HG03520 (cell line): ENCODE measurements at regions not wholly inside any gene's neighbourhood (a gene's known extent, or its start where the extent isn't known, plus 50 kb on each side); places are given as distances from the start of the nearest gene placed in this dataset.
"Not testable (repeated sequence)": the region's sequence is repeated elsewhere in the genome, so short reads cannot be mapped to it uniquely, and the experiment has no call there.

Experiments used
- ATAC-seq: cut with Tn5 transposase; IDR thresholded peaks from one replicate; pipeline ENCODE4 v1.9.1; 2021; ENCODE audit warnings: mild to moderate bottlenecking, moderate library complexity; ENCODE audit not compliant: unreplicated experiment

DNA sequence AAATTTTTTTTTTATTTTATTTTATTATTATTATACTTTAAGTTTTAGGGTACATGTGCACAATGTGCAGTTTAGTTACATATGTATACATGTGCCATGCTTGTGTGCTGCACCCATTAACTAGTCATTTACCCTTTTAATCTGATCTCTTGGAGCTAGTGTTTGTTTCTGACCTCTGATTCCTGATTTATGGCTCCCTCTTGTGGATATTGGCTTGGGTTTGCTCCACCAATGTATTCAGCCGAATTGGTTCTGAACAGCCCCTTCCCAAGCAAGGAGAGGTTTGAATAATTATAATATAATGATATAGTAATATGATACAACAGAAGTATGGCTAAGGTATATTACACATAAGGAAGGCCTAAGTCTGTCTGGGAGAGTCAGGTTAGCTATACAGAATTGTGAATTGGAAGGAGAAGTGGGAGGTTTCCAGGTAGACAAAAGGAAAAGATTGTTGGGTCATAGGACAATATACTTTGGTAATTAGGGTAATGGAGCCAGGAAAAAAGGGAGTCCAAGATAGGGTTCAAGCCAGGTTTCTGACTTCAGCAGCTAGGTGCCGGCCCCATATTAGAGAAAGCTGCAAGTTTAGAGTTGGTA, 53.1 kb upstream of the HMCN1 start:
- peak; percentile 57 for ATAC-seq

DNA sequence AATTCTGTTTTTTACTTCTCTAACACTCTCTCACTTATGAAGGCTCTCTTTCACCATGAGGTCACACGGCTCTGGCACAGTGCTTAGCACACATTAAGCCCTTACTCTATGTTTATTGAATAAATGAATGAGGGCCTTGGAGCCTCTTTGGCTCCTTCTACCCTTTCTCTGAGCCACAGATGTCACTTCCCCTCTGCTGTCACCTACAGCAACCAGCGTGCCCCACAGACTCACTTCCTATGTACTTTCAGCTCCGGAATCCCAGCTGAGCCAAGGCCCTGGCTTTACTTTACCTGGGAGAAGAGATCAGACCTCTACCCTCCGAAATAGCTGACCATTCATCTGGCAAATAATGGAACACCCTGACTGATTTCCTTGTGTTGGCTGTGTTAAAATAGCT, 53.7 kb upstream of the HMCN1 start:
- no peak for ATAC-seq

DNA sequence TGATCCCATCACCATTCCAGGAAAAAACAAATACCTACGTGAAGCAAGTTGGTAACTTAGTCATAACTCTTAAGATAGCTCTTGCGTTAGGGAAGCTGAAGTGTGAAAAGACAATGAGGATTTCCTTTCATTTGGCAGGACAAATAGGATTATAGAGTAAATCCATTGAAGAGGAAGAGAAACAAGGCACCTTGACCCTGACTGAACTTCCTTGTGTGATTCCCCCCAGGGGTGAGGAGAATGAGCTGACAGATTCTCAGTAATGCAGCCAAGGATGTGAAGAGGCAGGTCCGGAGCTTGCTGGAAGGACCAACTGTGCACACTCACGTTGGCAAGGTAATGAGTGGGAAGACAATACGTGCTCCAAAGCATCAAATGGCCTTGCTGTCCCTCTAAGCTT, 55.0 kb upstream of the HMCN1 start:
- ATAC-seq = no peak

DNA sequence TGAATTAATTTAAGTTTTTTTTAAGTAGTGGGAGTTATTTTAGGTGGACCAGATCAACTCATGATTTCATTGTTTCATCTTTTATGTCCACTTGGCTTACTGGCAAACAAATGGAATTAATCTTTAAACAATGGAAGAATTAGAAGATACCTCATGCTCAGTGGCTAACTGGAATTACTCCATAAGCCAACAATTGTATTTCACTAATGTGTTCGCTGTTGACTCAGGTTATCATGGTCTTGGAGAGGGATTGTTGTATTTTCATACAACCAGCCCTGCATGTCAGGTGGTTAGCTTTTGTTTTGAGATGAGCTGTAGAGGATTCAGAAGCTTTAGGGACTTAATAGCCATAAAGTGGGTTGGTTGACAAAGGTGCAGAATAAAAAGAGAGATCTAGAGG, 57.2 kb upstream of the HMCN1 start:
- ATAC-seq = no peak

DNA sequence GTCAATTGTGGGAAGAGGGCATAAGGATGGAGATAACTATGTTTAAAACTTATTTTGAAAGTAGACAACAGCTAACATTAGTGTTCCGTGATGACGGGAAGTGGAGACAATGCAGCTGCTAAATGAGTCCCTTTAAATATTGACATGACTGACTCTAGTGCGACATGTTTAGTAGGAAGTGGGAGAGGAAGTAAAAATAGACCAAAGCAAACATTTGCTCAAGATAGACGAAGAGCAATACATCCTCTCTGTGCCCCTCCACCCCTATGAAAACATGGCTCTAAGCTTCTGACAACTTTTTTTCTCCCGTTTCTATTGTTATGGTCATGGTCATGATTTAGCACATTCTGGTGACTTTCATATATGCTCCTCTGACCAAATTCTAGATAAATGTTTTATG, 60.0 kb upstream of the HMCN1 start:
- ATAC-seq = no peak

DNA sequence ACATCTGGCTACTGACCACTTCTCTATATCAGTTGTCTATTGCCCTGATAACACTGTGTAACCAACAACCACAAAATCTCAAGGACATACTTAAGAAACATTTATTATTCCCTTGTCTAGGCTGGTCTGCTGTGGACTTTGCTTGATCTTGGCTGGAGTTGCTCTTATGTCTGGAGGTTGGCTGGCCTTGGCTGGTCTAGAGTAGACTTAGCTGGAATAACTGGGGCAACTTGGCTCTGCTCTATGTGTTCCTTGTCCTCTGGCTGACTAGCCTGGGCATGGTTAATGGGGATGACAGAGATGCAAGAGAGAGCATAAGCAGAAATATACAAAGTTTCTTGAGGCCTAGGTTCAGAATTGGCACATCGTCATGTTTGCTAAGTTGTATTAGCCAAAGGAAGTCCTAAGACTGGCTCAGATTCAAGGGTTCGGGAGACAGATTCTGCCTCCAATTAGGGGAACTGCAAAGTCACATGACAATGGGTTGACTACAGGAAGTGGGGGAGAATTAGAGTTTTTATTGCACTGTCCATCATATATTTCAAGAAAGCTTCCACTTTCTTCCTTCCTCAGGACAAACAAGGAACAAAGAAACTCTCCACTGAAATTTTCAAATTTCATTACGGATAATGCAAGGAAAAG, 61.4 kb upstream of the HMCN1 start:
- ATAC-seq = no peak

DNA sequence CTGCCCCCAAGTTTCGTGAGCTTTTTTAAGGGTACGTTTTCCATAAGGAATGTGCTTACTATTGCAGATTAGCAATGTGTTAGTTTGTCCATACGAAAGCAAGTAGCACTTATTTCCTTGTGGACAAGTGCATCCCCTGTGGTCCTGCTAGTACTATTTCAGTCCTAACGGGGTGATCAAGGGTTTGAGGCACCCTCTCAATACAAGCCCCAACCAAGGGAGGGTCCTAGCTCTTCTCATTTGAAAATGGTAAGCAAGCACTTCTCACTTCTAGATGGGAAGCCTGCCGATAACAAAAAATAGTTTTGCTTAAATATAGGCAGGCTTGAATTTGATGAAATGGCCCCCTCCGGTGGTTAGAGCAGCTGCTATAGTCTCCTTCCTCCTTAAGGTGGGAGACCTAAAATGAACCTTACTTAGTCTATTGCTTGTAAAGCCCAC, 64.0 kb upstream of the HMCN1 start:
- ATAC-seq = no peak

DNA sequence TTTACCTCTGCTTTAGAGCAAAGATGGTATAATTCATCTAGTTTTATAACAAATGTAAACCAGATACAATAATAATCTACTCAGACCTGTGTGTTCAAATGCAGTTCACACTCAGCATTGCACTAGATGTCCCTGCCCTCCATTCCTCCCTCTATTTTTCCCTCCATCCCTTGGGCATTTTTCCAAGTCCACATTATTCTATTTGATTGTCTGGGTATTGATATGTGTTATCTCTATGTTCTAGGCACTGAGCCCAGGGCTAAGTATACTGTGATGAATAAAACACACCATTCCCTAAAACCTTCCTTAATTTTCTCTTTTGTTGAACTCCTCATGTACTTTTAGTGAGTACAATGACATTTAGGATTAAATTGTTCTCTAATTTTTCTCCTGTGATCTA, 66.2 kb upstream of the HMCN1 start:
- no peak for ATAC-seq

DNA sequence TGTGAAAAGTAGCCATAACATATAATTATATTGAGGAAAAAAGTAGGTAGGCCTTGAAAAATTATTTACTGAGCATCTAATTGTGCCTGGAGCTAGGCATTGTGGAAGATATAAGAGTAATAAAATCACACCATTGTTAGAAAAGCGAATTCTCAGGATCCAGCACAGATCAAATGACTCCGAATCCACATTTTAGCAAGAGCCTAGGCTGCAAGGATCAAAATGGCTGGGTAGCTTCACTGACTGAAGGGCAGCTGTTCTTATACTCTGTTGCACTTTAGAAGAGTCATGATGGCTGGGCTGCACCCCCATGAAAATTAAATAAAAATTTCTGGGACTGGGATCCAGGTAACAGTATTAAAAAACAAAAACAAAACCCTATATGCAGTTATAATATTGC, 67.6 kb upstream of the HMCN1 start:
- ATAC-seq = no peak

DNA sequence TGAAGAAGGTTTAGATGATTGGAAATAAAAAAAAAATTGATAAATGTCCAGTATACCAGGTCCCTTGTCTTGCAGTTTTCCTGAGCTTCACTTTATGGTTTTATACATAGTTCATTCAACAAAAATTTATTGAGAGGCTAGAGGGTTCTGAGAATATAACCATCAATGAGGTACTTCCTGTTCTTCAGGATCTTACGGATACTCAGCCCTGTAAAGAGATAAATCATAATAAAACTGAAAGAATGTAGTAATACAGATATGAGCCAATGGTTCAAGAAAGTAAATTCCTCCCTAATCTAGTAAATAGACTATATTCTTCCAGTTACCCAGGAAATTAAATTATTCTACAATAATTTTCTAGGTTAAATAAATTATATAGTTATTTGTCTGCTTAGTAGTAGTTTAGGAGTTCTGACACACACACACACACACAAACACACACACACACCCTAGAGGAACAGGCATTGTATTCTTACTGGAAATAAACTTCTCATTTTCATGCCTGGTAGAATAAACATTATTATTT, 70.4 kb upstream of the HMCN1 start:
- ATAC-seq = no peak

DNA sequence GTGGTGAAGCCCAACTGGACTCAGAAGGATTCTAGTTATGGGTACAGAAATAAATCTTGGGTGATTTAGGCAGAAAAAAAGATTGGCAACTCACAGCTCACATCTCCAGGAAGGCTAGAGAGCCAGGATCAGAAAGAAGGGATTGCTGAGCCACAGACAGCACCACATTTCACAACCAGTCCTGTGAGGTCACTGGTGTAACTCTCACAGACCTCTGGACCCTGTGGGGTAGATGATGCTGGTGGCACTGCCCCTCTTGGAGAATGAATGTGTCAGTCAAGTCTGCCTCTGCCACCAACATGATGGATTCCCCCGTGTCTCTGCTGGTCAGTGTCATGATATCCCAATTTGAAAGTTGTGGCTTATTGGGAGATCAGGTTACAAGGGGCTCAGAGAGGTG, 70.9 kb upstream of the HMCN1 start:
- ATAC-seq = no peak

DNA sequence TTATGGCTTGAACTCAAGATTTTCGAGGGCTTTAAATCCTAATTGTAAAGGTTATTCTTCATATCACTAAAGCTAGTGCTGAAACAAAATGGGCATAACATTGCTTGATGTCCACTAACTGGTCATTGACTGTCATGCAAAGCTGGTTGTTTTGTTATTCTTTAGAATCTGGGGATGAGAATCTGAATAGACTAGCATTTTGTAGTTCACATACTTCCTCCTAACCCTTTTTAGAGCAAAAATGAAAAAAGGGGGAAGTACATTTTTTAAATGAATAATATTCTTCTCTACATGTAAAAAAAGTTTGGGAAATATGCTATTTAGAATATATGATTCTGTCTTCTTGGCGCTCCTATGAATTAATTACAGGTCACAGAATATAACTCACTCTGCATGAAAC, 72.2 kb upstream of the HMCN1 start:
- ATAC-seq = no peak

DNA sequence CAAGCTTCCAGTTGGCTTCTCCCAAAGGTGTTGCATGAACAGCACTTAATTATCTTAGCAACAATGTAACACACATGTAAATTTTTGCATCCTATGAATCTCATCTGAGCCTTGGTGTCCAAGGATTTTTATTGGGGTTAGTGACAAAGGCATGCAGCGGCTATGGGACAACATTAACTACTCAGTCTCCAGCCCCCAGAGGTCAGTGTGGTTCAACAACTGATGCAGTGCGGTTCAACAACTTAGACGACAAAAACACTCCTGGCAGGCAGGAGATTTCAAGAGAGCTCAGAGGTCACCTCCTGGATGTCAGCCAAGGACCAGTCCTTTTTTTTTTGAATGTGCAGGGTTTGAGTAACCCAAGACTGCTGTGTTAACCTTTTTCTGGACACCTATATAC, 77.5 kb upstream of the HMCN1 start:
- ATAC-seq = no peak

DNA sequence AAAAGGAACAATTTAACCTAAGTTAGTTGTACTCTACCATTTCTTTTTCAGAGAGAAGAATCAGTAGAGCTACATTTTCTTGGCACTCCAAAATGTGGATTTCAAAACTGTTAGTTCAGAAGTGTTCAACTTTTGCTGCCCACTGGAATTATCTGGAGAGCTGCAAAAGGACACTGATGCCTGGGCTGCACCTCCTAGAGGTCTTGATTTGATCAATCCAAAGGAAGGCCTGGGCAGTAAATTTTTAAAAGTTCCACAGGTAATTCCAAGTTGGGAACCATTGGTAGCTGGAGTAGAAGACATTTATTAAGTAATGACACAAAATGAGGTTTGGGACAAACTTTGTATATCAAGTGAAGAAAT, 79.3 kb upstream of the HMCN1 start:
- ATAC-seq = no peak

DNA sequence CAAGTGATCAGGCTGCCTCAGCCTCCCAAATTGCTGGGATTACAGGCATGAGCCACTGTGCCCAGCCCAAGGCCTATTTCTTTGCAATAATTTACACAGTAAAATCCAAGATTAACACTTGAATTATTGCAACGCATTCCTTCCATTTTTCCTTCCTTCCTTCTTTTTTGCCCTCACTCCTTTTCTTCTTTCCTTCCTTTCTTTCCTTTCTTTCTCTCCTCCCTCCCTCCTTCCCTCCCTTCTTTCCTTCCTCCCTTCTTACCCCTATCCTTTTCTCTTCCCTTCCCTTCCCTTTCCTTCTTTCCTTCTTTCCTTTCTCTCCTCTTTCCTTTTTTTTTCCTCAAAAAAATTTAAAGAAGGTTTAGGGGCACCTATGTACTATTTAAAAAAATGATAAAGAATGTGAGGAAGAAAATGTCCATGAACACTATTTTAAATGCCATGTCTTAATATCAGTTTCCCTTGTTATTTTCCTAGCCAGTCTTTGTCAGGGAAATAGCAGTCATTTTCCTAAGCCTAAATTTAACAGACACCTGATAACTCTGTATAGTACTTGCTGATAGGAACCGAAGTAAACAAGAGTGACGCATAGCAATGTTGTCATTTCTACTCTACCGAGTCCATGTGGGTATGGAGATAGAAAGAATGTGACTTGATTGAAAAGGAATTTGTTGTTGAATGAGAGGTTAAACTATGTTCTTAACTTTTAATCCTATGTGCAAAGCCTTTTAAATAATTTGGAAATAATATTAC, 79.8 kb upstream of the HMCN1 start:
- no peak for ATAC-seq

DNA sequence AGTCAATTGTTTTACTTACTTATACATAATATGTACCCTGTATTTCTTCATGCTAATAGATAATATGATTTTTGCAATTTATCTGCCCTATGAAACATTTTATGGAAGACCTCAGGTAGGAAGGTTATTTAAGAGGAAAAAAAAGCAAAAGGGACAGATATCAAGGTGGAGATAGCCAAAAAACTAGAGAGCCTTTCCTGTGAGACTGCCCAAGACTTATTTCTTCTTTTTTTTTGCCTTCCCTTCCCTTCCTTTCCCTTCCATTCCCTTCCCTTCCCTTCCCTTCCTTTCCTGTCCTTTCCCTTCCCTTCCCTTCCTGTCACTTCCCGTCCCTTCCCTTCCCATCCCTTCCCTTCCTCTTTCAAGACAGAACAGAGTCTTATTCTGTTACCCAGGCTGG, 80.6 kb upstream of the HMCN1 start:
- no peak for ATAC-seq

DNA sequence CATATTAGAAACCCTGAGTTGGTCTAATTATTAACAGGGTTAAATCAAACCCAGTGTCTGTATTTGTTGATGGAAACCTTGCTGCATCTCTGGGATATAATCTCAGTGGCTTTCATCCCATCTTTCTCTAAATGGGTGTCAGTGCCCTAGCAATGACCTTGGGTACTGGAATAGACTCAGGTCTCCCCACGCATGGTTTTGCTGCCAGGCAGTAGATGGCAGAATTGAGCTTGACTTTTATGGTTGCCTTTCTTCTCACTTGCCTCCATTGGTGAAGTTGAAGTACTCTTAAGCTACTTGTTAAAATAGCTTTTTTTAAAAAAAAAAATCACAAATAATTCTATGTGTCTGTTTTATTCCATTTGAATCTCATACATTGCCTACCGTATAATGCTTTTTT, 81.8 kb upstream of the HMCN1 start:
- no peak for ATAC-seq

DNA sequence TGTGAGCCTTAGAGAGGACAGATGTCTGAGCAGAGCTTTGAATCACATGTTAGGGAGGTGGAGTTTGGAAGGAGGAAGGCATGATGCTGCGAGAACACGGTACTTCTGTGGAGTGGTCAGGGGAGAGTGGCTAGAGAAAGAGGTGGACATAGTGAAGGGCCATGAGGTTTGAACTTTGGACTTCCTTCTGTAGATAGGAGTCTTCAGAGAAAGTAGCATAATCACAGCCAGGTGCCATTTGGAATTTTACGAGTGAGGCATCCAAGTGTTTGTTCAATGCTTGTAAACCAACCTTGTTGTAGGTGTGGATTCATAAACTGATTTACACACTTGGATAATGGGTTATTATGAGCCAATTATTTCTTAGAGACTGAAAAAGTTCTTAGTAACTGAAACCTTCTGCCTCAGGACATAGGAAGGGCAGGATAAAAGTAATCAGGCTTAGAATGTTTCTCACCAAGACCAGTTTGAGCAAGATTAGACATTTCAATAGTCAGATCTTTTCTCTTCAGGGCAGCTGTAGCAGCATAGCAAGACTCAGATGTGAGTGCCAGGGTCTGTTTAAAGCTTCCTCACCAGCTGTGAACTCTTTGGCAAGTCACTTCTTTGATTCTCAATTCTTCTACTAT, 83.5 kb upstream of the HMCN1 start:
- ATAC-seq = no peak

DNA sequence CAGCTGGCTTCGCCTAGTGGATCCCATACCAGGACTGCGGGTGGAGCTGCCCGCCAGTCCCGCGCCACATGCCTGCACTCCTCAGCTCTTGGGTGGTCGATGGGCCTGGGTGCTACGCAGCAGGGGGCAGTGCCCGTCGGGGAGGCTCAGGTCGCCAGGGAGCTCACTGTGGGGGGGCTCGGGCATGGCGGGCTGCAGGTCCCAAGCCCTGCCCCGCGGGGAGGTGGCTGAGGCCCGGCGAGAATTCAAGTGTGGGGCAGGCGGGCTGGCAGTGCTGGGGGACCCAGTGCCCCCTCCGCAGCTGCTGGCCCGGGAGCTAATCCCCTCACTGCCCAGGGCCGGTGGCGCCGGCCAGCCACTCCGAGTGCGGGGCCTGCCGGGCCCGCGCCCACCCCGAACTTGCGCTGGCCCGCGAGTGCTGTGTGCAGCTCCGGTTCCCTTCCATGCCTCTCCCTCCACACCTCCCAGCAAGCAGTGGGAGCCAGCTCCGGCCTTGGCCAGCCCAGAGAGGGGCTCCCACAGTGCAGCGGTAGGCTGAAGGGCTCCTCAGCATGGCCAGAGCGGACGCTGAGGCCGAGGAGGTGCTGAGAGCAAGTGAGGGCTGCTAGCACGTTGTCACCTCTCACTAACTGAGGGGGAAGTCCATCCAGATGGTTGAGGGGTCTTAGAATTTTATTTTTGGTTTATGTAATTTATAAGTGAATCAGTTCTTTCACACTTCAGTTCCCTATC, 85.2 kb upstream of the HMCN1 start:
- no peak for ATAC-seq

DNA sequence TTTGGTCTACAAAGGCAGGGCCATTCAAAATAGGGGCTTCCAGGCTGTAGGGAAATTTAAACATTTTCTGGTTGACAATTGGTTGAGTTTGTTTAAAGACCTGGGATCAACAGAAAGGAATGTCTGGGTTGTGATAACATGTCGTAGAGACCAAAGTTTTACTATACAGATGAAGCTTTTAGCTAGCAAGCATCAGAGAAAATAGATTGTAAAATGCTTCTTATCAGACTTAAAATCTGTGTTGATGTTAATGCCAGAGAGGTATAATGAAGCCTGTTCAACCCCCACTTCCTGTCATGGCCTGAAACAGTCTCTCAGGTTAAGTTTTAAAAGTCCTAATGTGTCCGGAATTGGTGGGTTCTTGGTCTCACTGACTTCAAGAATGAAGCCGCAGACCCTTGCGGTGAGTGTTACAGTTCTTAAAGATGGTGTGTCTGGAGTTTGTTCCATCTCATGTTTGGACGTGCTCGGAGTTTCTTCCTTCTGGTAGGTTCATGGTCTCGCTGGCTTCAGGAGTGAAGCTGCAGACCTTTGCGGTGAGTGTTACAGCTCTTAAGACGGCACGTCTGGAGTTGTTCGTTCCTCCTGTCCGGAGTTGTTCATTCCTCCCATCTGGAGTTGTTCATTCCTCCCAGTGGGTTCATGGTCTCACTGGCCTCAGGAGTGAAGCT, 86.5 kb upstream of the HMCN1 start:
- not testable (repeated sequence) for ATAC-seq
